Hepatocyte (in vitro differentiated cells): ENCODE measurements at regions not wholly inside any gene's neighbourhood (a gene's known extent, or its start where the extent isn't known, plus 50 kb on each side); places are given as distances from the start of the nearest gene placed in this dataset.
"Not testable (repeated sequence)": the region's sequence is repeated elsewhere in the genome, so short reads cannot be mapped to it uniquely, and the experiment has no call there.

Source experiments
- DNase-seq: peaks from one replicate; pipeline ENCODE4 v3.0.0-alpha.2; 2016; ENCODE audit warnings: low spot score
- H2AFZ ChIP-seq: fragments of 200-600 bp; sonication (generic); 2 replicates; pipeline ENCODE4 v1.6.0; 2016; ENCODE audit warnings: antibody characterized with exemption, mild to moderate bottlenecking
- H3K27ac ChIP-seq: fragments of 200-600 bp; sonication (generic); 2 replicates; pipeline ENCODE4 v1.5.1; 2016; ENCODE audit warnings: mild to moderate bottlenecking
- H3K27me3 ChIP-seq: fragments of 200-600 bp; sonication (generic); 2 replicates; pipeline ENCODE4 v1.6.1; 2016
- H3K36me3 ChIP-seq: fragments of 200-600 bp; sonication (generic); replicated peaks from 2 replicates; pipeline ENCODE4 v1.5.1; 2016; ENCODE audit warnings: low read depth; ENCODE audit not compliant: insufficient read depth
- H3K4me1 ChIP-seq: fragments of 200-600 bp; sonication (generic); 2 replicates; pipeline ENCODE4 v1.5.1; 2016; ENCODE audit warnings: mild to moderate bottlenecking, moderate library complexity; ENCODE audit not compliant: insufficient read depth
- H3K4me2 ChIP-seq: fragments of 200-600 bp; sonication (generic); 2 replicates; pipeline ENCODE4 v1.6.0; 2016
- H3K4me3 ChIP-seq: fragments of 200-600 bp; sonication (generic); 2 replicates; pipeline ENCODE4 v1.5.1; 2016; ENCODE audit warnings: mild to moderate bottlenecking
- H3K79me2 ChIP-seq: fragments of 200-600 bp; sonication (generic); 2 replicates; pipeline ENCODE4 v1.6.0; 2017; ENCODE audit warnings: mild to moderate bottlenecking
- H3K9me2 ChIP-seq: fragments of 200-600 bp; sonication (generic); replicated peaks from 2 replicates; pipeline ENCODE4 v1.6.0; 2017; ENCODE audit warnings: mild to moderate bottlenecking; ENCODE audit not compliant: insufficient read depth
- H3K9me3 ChIP-seq: fragments of 200-600 bp; sonication (generic); 2 replicates; pipeline ENCODE4 v1.5.1; 2016; ENCODE audit warnings: low read depth, mild to moderate bottlenecking
- H4K20me1 ChIP-seq: fragments of 200-600 bp; sonication (generic); 2 replicates; pipeline ENCODE4 v1.6.0; 2016; ENCODE audit warnings: mild to moderate bottlenecking; ENCODE audit not compliant: insufficient read depth, poor library complexity, severe bottlenecking
- CTCF ChIP-seq: fragments of 200-600 bp; sonication (generic); IDR thresholded peaks from 2 replicates; pipeline ENCODE4 v1.5.1; 2016; ENCODE audit warnings: antibody characterized with exemption, mild to moderate bottlenecking; ENCODE audit not compliant: poor library complexity
- EZH2 ChIP-seq: fragments of 200-600 bp; sonication (generic); IDR thresholded peaks from 2 replicates; pipeline ENCODE4 v1.6.1; 2016; ENCODE audit warnings: antibody characterized with exemption, mild to moderate bottlenecking, borderline replicate concordance
- EZH2phosphoT487 ChIP-seq: fragments of 200-600 bp; sonication (generic); IDR thresholded peaks from one replicate; pipeline ENCODE4 v1.6.1; 2018; ENCODE audit warnings: antibody characterized with exemption, mild to moderate bottlenecking, low read depth, moderate library complexity; ENCODE audit not compliant: unreplicated experiment, severe bottlenecking
- WGBS: methylation state at CpG from one replicate; pipeline ENCODE4 v1.1.6; 2016; ENCODE audit warnings: low lambda C conversion rate; ENCODE audit errors: missing lambda C conversion rate; 5-methylcytosine and 5-hydroxymethylcytosine counted together

DNA sequence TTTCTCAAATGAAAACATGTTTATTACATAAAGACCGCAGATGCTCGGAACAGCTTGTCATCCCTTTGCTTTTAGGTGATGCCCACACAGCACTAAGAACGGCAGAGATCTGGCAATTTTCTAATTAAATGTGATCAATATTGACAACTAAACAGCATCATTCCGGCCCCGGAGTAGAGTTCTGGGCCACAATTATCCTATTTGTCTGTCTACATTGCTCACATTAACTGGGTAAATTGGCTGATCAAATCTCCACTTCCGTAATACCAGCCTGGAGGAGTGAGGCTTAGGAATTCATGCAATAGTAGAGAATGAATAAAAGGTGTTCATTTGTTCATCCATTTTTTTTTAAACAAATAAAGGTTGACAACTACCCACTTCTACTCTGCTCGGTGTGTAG is 245.1 kb upstream of the C9orf72 start:
- Histone ChIP-seq H3K9me3 (no peaks in the 10 kb centered on the region), H3K4me1 (no peaks in the 10 kb centered on the region), H3K36me3 (no peaks in the 10 kb centered on the region), H3K4me2 (no peak overlapping the region), H2AFZ (no peak overlapping the region), H3K27ac (no peak overlapping the region), H4K20me1 (no peaks in the 10 kb centered on the region), H3K9me2 (no peaks in the 10 kb centered on the region), H3K27me3 (no peaks in the 10 kb centered on the region), H3K79me2 (no peaks in the 10 kb centered on the region), H3K4me3 (no peak overlapping the region)
- WGBS, result 94% methylated on average over 7 of the region's 7 CpGs
- DNase-seq, result no peak
- TF ChIP-seq CTCF (no peak), EZH2phosphoT487 (no peak), EZH2 (no peak)

DNA sequence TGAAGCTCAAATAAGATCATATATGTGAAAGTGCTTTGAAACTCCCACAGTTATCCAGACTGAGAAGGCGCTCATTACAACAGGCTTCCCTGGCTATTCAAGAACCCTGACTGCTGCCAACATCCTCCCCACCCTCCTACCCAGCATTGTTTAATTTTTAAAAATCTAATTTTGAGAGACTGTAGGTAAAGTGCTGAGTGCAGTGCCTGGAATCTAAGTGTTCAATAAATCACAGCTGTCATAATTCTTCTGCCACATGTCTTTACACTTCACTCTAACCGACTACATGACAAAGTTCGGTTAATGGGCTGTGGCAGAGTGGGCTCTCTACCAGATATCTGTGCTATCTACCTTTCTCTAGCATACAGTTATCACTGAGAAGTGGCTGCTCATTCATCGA is 255.6 kb upstream of the C9orf72 start:
- no peaks in the 10 kb centered on the region for H3K36me3 ChIP-seq
- H3K9me3 ChIP-seq, result no peaks in the 10 kb centered on the region
- no peak overlapping the region for H3K27ac ChIP-seq
- H2AFZ ChIP-seq, result no peak overlapping the region
- no peaks in the 10 kb centered on the region for H4K20me1 ChIP-seq
- no peak overlapping the region for H3K4me3 ChIP-seq
- H3K27me3 ChIP-seq, result no peaks in the 10 kb centered on the region
- H3K79me2 ChIP-seq, result no peaks in the 10 kb centered on the region
- TF ChIP-seq EZH2phosphoT487 (no peak), EZH2 (no peak), CTCF (no peak)
- WGBS, result 86% methylated on average over 4 of the region's 4 CpGs
- no peaks in the 10 kb centered on the region for H3K4me1 ChIP-seq
- H3K9me2 ChIP-seq, result no peaks in the 10 kb centered on the region
- no peak for DNase-seq
- H3K4me2 ChIP-seq, result no peak overlapping the region

- 79% methylated on average over 1 of the region's 1 CpG for WGBS
- DNase-seq, result no peak
Measured at GRCh38 chr9:27829621-27830020, 256.3 kb upstream of the C9orf72 start.

DNA sequence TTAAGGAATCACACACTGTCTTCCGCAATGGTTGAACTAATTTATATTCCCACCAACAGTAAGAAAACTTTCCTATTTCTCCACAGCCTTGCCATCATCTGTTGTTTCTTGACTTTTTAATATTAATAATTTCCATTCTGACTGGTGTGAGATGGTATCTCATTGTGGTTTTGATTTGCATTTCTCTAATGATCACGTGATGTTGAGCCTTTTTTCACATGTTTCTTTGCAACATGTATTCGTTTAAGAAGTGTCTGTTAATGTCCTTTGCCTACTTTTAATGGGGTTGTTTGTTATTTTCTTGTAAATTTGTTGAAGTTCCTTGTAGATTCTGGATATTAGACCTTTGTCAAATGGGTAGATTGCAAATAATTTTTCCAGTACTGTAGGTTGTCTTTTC is 258.8 kb upstream of the C9orf72 start:
- H3K27me3 ChIP-seq, H3K4me1 ChIP-seq, H3K4me2 ChIP-seq, H4K20me1 ChIP-seq, H2AFZ ChIP-seq, H3K9me3 ChIP-seq, H3K27ac ChIP-seq, DNase-seq, H3K9me2 ChIP-seq, H3K36me3 ChIP-seq, H3K79me2 ChIP-seq, H3K4me3 ChIP-seq: not testable (repeated sequence)
- WGBS, result 90% methylated on average over 3 of the region's 3 CpGs

More at GRCh38 chr9:27829621-27830020, 256.3 kb upstream of the C9orf72 start:
- no peak for TF ChIP-seq EZH2
- no peak for TF ChIP-seq CTCF
- no peak for TF ChIP-seq EZH2phosphoT487
- Histone ChIP-seq H3K27ac (no peak overlapping the region), H2AFZ (no peak overlapping the region), H3K27me3 (no peaks in the 10 kb centered on the region), H3K9me3 (no peaks in the 10 kb centered on the region), H3K79me2 (no peaks in the 10 kb centered on the region), H3K4me3 (no peak overlapping the region), H3K4me2 (no peak overlapping the region), H3K4me1 (no peaks in the 10 kb centered on the region), H3K36me3 (no peaks in the 10 kb centered on the region), H4K20me1 (no peaks in the 10 kb centered on the region), H3K9me2 (no peaks in the 10 kb centered on the region)
